HG02759 (cell line): ENCODE measurements at regions not wholly inside any gene's neighbourhood (a gene's known extent, or its start where the extent isn't known, plus 50 kb on each side); places are given as distances from the start of the nearest gene placed in this dataset.
A peak's percentile ranks its signal among the peaks of the same experiment; 100 is the strongest.

Experiments
- ATAC-seq: cut with Tn5 transposase; IDR thresholded peaks from one replicate; pipeline ENCODE4 v1.9.1; 2021; ENCODE audit warnings: mild to moderate bottlenecking, moderate library complexity; ENCODE audit not compliant: unreplicated experiment

- ATAC-seq: no peak
Observed at GRCh38 chr14:76950055-76951020, 78.2 kb downstream of the IRF2BPL start.

DNA sequence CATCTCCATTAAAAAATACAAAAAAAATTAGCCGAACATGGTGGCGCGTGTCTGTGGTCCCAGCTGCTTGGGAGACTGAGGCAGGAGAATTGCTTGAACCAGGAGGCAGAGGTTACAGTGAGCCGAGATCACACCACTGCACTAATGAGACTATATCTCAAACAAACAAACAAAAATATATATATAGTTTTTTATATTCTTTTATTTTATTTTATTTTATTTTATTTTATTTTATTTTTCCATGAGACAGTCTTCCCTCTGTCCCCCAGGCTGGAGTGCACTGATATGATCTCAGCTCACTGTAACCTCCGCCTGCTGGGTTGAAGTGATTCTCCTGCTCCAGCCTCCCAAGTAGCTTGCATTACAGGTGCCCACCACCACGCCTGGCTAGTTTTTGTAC lies 79.5 kb downstream of the IRF2BPL start:
- ATAC-seq: no peak

GRCh38 chr14:76948213-76948947 lies 80.1 kb downstream of the IRF2BPL start:
- ATAC-seq: no peak

GRCh38 chr14:76947838-76948184 lies 80.7 kb downstream of the IRF2BPL start:
- no peak for ATAC-seq

GRCh38 chr14:76947078-76947837 lies 81.2 kb downstream of the IRF2BPL start:
- ATAC-seq: peak; percentile 88

GRCh38 chr14:76946753-76947077 lies 81.8 kb downstream of the IRF2BPL start:
- ATAC-seq: no peak

DNA sequence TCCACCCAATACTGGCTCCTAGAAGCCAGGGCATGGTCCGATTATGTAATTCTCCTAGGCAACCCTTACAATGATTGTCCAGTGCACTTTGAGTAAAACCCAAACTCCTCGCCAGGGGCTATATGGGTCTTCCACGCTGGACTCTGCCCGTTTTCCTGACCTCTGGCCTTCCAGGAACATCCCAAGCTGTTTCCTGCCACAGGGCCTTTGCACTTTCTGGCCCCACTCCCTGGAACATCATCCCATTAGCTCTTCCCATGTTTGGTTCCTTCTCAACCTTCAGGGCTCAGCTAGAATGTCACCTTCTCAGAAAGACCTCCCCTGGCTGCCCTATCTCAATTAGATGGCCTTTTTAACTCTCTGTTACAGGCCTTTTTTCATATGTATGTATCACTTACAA lies 85.4 kb downstream of the IRF2BPL start:
- ATAC-seq: no peak

DNA sequence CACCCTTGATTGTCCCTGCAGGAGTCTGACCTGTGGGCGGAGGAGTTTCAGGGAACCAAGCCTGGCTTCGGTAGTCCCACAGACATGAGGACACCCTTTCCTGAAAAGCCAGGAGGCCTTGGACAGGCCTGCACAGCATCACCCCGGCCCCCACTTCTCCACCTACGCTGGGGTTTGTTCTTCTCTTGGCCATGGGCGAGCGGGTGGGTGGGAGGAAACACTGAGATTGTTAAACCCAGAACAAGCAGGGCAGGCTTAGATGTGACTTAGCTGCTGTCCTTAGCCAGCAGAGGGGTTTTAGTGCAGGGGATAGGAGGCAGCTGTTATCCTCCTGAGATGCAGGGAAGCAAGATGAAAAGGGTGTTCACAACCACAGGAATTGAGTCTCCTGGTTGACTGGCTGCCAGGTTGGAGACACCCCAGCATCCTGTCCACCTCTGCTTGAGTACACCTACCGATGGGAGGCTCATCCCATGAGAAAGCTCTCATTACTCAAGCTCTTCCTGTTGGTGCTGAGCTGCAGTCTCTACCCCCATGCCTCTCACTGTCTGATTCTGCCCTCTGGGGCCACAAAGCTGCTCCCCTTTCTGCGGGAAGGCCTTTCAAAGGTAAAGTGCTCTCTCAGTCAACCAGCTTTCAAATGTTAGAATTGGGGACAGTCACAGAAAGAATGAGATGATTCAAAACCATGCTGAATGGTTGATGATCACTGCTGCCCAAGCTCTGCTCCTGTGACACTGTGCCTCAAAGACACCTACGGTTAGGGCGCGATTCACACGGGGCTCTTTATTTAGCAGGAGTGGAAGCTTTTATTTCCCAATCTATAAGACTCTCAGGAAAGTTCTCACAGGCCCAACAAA lies 86.3 kb downstream of the IRF2BPL start:
- ATAC-seq: no peak

DNA sequence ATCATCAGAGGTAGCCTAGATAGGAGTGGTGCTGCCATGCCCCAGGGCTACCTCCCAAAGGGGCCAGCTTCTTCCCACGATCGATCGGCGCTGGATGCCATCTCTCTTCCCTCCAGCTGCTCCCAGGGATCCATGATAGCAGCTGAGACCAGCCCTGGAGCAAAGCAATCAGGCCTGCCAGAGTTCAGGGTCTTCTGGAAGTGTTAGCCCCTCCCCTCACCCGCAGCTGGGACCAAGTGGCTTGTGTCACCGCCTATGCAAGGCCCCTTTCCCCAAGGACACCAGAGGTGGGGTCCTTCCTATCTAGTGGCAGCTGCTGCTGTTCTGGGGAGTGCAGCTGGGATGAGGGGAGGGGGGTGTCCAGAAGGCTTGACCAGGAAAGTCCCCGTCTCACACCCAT lies 87.0 kb downstream of the IRF2BPL start:
- ATAC-seq: no peak

DNA sequence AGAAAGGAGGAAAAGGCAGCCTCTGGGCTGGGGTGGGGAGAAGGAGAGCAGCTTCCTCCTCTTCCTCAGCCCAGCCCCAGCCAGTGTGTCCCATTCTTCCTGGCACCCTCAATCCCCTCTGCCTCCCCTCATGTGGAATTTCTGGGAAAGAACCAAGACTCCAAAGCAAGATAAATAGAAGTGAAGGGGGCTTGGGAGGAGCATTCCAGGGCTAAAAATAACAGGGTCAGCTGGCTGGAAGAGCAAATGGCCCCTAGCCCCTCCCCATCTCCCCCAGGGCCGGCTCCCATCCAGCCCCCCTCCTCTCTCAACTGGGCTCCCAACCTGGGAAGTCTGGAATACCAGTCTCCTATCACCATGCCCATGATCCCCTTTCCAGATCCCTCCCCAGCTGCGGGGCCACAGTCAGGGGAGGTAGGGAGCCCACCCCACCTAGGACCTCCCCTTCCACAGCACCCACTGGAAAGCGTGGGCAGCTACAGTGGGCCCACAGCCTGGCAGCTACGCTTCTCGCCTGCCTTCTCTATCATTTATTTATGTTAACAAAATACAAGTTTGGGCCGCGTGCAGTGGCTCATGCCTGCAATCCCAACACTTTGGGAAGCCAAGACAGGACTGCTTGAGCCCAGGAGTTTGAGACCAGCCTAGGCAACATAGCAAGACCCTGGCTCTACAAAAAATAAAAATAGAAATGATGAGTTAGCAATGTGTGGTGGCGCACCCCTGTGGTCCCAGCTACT lies 88.3 kb downstream of the IRF2BPL start:
- no peak for ATAC-seq

DNA sequence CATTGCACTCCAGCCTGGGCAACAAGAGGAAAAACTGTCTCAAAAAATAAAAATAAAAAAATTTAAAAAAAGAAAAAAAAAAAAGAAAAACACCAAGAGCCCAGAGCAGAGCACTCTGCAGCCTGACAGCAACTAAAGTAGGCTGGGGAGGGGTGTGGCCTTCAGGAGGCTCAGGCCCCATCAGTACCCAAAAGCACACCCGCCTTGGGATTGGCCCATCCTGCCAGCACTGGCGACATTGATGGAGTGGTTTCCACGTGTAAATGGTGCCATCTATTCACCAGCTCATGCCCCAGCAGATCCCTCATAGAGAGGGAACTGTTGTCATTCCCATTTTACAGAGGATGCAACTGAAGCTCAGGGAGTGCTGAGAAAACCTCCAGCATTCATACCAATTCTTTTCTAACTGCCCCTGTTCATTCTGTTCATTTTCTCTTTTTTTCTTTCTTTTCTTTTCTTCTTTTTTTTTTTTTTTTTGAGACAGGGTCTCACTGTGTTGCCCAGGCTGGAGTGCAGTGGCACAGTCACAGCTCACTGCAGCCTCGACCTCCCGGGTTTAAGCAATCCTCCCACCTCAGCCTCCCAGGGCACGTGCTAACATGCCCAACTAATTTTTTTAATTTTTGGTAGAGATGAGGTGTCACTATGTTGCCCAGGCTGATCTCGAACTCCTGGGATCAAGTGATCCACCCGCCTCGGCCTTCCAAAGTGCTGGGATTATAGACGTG lies 89.3 kb downstream of the IRF2BPL start:
- ATAC-seq: no peak

GRCh38 chr14:76938092-76938500 lies 90.4 kb downstream of the IRF2BPL start:
- no peak for ATAC-seq

GRCh38 chr14:76937181-76938091 lies 91.1 kb downstream of the IRF2BPL start:
- ATAC-seq: no peak

GRCh38 chr14:76936483-76936882 lies 92.0 kb downstream of the IRF2BPL start:
- ATAC-seq: no peak

DNA sequence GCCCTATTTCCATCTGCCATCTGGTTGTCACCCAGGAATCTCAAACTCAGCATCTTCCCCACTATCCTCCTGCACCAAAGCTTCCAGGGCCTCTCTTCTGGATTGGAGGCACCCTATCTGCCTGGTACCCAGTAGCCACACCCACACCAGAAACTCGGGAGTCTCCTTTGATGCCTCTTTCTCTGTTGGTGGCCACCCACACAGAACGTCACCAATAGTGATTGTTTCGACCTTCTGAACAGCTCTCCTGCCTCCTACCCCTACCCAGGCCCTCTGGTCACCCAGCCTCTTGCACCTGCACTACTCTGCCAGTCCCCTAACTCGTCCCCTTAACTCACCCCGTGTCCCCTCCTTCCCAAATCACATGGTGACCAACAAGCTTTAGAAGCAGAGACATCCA lies 95.0 kb downstream of the IRF2BPL start:
- no peak for ATAC-seq

GRCh38 chr14:76931631-76932402 lies 96.7 kb downstream of the IRF2BPL start:
- ATAC-seq: no peak

DNA sequence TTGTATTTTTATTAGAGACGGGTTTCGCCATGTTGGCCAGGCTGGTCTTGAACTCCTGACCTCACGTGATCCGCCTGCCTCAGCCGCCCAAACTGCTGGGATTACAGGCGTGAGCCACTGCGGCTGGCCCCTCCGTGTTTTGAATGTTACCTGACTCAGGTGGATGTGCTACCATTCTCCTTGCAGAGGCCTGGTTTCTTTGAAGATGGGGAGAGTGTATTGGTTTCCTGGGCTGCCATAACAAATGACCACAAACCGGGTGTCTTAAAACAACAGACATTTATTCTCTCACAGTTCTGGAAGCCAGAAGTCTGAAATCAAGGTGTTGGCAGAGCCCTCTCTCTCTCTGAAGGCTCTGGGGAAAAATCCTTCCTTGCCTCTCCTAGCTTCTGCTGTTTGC lies 98.0 kb downstream of the IRF2BPL start:
- ATAC-seq: no peak
